ENCODE measurements at regions not wholly inside any gene's neighbourhood (a gene's known extent, or its start where the extent isn't known, plus 50 kb on each side); places are given as distances from the start of the nearest gene placed in this dataset.

DNA sequence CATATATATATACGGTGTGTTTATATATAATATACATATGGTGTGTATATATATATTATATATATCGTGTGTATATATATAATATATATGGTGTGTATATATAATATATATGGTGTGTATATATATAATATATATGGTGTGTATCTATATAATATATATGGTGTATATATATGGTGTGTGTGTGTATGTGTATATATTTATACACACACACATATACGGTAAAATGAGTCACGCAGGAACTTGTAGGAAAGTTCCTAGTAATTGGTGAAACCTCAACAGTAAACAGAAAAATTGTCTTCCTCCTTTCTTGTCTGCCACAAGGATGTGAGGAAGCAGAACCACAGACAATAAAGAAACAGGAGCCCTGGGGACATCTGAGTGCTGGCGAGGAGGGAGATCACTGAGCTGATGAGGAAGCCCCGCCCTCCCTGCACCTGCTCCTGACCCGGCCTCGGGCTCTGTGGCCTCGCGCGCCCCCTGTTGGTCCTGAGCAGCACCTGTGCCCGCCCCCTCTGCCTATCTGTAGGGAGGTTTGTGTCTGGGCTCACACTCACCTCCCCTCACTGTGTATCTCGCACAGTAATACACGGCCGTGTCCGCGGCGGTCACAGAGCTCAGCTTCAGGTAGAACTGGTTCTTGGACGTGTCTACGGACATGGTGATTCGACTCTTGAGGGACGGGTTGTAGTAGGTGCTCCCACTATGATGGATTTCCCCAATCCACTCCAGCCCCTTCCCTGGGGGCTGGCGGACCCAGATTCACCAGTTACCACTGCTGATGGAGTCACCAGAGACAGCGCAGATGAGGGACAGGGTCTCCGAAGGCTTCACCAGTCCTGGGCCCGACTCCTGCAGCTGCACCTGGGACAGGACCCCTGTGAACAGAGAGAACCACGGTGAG lies 1079.4 kb downstream of the TMEM121 start:
- TF ChIP-seq POLR2AphosphoS5 (IDR thresholded peaks at IDR 0.05; ENCODE audit: low read depth, low read length): no peak
- TF ChIP-seq CHD2 (IDR thresholded peaks at IDR 0.05; ENCODE audit: low read length): no peak
- TF ChIP-seq, protein P1, sequence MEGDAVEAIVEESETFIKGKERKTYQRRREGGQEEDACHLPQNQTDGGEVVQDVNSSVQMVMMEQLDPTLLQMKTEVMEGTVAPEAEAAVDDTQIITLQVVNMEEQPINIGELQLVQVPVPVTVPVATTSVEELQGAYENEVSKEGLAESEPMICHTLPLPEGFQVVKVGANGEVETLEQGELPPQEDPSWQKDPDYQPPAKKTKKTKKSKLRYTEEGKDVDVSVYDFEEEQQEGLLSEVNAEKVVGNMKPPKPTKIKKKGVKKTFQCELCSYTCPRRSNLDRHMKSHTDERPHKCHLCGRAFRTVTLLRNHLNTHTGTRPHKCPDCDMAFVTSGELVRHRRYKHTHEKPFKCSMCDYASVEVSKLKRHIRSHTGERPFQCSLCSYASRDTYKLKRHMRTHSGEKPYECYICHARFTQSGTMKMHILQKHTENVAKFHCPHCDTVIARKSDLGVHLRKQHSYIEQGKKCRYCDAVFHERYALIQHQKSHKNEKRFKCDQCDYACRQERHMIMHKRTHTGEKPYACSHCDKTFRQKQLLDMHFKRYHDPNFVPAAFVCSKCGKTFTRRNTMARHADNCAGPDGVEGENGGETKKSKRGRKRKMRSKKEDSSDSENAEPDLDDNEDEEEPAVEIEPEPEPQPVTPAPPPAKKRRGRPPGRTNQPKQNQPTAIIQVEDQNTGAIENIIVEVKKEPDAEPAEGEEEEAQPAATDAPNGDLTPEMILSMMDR (IDR thresholded peaks at IDR 0.05; ENCODE audit: control extremely low read depth in 1 of 3, insufficient read depth in 1 of 3, low read depth in 1 of 3, low read length in 3 of 3): no peak
- TF ChIP-seq SP1 (IDR thresholded peaks at IDR 0.05; ENCODE audit: low read depth, low read length): no peak
- TF ChIP-seq EZH2 (IDR thresholded peaks at IDR 0.05; ENCODE audit: low read depth, low read length, severe bottlenecking): no peak
- TF ChIP-seq EGR1 (IDR thresholded peaks at IDR 0.05; ENCODE audit: borderline replicate concordance, low read depth, low read length): no peak
- no peak for TF ChIP-seq TAF1 (IDR thresholded peaks at IDR 0.05; ENCODE audit: low read depth, low read length)

Data from H1 (cell line).